HG02798 (cell line): ENCODE measurements at regions not wholly inside any gene's neighbourhood (a gene's known extent, or its start where the extent isn't known, plus 50 kb on each side); places are given as distances from the start of the nearest gene placed in this dataset.
"Not testable (repeated sequence)": the region's sequence is repeated elsewhere in the genome, so short reads cannot be mapped to it uniquely, and the experiment has no call there.

Source experiments
- ATAC-seq: cut with Tn5 transposase; IDR thresholded peaks from one replicate; pipeline ENCODE4 v1.9.1; 2021; ENCODE audit warnings: mild to moderate bottlenecking; ENCODE audit not compliant: unreplicated experiment, poor library complexity

GRCh38 chr5:60546207-60546606 is 153.8 kb downstream of the DEPDC1B start:
- ATAC-seq, result no peak

GRCh38 chr5:60545551-60545950 is 154.4 kb downstream of the DEPDC1B start:
- no peak for ATAC-seq

DNA sequence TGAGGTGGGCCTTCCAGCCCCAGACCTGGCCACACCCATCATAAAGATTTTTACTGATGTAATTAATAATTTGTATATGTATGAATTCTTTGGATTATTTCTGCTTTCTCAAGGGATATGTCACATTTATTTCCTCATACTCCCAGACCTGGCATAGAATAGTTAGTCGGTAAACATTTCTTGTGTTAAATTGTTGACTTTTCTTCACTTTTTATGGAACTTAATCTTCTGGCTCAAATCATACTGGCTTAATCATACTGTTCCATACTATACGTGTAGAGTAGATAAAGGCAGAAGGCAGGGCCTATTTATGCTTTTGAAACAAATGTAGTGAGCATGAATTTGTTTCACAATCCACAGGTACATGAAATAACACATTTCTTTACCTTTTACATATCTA is 155.8 kb downstream of the DEPDC1B start:
- no peak for ATAC-seq

DNA sequence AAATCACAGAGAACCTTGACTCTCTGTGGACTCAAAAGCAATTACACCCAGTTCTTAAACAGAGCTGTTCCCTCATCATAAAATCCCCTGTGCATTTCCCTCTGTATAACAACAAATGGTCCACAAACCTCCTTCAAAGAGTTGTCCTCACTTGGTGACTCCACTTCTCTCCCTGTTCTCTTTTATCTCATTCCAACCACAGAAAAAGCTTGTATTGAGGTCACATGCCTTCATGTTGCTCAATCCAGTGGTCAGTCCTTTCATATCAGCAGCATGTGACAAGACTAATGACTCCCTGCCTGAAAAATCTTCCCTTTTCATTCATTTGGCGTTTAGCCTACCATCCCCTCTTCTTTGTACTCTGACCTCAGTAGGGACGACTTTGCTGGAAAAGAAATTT is 158.0 kb downstream of the DEPDC1B start:
- peak; percentile 23 for ATAC-seq

DNA sequence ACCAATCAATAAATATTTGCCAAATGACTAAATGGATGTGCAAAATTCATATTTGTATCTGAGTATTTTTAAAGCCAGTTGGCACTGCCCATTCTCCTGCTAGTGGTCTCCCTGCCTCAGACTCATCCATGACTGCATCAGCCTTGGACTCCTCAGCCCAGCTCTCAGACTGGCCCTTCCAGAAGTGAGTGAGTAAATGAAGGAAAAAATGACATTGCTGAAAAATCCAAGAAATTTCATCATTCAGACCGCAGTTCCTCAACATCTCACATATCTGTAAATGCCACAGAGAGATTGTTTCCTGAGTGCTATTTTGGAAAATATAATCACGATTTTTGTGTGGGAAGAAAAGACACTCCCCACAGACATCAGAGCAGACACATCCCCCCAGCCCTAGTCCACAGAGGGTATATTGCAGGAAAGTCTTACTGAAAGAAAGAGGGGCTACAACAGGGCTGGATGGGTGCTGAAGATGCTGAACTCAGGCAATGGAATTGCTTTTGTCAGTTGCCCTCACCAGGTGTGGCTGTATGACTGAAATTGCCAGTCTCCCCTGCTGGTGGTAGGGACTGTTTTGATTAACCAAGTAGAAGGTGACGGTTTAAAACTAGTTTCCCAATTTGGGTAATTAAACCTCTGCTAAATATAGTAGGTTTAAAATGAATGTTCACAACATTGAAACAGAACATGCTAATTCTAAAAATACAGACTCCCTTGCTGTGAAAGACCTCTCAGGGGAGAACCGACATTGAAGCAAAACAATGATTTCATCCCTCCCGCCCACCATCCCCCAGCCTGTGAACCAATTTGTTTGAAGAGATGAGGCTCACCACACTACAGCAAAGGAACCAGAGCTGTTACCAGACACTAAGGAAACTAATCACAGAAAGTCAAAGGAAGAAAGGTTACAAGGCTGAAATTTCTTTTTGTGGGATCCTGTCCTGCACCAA is 158.8 kb downstream of the DEPDC1B start:
- peak; percentile 93 for ATAC-seq

- no peak for ATAC-seq
Observed at GRCh38 chr5:60538955-60539866, 160.8 kb downstream of the DEPDC1B start.

GRCh38 chr5:60538426-60538825 is 161.5 kb downstream of the DEPDC1B start:
- no peak for ATAC-seq

DNA sequence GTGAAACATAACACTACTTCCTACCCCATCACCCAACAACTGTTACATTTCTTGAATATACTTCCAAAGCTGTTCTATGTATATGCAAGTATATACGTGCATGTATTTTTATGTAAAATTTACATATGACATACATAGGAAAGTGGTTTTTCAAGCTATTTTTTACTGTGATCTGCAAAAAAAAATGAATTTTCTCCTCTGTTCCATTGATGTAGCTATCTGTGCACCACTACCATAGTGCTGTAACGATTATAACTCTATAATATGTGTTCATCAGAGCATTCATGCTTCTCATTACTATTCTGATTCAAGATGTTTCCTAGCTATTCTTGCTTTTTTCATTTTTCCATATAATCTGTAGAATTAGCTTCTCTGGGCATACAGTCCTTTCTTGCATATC is 164.0 kb downstream of the DEPDC1B start:
- ATAC-seq, result no peak

- ATAC-seq, result peak; percentile 64
Observed at GRCh38 chr5:60535198-60535597, 164.8 kb downstream of the DEPDC1B start.

DNA sequence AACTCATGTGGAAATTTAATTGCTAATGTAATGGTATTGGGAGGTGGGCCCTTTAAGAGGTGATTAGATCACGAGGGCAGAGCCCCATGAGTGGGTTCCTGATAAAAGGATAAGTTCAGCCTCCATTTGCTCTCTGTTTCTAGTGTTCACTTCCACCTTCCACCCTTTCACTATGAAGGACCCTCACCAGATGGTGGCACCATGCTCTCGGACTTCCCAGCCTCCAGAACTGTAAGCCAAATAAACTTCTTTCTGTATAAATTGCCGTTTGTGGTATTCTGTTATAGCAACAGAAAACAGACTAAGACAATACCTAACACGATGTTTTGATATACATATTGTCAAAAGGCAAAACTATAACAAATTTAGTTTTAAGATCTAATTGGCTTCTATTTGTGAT is 166.2 kb downstream of the DEPDC1B start:
- no peak for ATAC-seq

DNA sequence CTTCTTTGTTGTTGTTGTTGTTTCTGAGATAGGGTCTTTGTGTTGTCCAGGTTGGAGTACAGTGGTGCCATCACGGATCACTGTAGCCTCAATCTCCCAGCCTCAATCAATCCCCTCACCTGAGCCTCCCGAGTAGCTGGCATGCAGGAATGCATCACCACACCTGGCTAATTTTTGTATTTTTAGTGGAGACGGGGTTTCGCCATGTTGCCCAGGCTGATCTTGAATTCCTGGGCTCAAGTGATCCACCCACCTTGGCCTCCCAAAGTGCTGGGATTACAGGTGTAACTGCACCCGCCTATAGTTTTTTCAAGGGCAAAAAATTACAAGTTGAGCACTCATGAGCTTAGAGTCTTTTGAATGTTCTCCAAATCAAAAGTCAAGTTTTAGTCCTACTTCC is 167.2 kb downstream of the DEPDC1B start:
- not testable (repeated sequence) for ATAC-seq

GRCh38 chr5:60530144-60530848 is 169.7 kb downstream of the DEPDC1B start:
- ATAC-seq, result not testable (repeated sequence)

- no peak for ATAC-seq
Observed at GRCh38 chr5:60529001-60529400, 171.0 kb downstream of the DEPDC1B start.

DNA sequence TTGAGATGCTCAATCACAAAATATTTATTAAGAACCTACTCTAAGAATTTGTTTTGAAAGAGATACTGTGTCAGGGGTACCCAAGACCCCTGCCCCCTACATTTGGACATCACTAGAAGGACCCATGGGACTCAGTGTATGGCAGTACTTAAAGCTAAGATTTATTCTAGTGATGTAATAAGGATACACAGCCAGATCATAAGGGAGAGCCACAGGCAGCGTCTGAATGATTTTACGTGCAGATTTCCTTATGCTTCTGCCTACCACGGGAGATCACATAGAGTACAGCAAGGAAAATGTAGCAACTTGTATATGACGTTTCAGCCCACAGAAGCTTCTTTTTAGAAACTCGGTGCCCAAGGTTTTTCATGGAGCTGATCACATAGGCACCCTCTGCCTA is 172.9 kb downstream of the DEPDC1B start:
- no peak for ATAC-seq

DNA sequence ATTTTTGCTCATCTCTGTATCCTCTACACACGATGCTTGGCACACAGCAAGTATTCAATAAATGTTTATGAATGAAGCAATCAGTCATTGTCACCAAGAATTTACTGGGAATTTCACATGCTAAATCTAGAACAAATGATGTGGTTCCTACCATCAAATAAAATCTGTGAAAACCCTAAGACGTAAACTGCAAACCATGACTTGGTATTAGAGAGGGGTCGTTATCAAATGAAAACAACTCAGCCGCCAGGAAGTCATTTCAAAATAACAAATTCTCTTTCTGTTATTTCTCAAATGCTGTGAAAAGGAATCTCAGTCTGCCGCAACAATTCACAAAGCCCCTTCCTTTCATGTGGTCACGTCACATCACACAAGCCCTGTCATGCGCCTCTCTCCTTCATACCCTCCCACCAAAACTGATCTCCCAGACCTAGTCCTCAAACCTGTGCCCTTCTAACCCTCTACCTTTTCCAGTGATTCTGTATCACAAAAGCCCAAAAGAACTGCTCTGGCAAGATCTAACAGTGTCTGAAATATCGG is 173.6 kb downstream of the DEPDC1B start:
- ATAC-seq, result no peak

DNA sequence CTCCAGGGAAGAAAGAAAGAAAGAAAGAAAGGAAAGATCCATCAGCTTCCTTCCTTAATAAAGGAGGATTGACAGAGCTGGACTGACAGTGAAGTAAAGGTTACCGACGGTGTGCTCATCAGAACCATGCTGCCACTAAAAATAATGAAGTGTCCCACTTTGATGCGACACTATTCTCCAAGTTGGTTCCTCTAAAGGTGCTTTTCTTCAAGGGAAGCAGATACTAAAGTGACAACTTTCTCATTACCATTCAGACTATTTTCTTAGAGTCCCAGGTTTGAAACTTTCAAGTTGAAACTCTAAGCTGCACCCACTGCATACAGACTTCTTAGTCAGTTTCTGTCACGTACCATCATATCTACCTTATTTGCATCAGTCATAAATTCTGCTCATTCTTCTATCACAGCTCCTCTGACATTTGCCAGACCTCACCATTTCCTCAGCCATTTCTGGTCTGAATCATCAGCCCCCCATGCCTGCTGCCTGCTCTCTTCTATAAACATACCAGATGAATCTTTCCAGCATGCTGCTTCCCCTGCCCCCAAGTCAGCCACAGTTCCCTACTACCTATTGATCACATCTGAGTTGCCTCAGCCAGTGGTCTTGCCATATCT is 177.6 kb downstream of the DEPDC1B start:
- ATAC-seq, result peak; percentile 82

DNA sequence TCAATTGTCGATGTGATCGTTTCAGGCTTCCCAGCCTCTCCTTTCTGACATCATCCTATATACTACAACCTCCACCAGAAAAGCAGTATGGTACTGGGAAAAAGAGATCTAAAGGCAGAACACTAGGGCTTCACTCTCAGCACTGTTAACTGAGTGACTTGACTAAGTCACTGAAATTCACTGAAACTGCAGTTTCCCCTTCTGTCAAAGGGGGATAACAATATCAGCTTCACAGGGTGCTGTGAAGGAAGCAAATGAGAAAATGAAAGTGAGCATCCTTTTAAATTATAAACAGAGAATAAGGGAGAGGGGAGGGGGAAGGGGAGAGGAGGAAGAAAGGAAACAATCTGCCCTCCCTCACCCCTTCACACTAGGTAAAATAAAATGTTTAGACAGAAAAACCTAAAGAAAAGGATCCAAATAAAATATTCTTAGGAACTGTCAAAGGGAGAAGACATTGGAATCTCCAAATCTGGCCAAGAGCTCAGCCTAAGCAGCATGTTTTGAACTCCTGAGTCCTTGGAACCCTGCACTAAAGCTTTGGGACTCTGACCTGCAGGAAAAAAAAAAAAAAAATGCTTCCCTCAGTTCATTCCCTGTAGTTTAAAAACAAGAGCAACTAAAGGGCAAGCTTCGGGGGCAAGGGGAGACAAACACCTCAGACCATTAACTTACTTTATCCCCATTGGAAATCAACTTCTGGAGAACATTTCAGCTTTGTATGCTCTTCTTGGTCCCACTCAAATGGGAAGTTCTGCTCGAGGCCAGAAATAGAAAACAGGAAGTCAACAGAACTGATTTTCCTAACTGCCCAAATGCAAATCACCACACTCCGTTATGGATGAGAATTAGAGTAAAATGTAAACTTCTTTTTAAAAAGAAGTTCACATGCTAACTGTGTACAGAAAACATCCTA is 178.3 kb downstream of the DEPDC1B start:
- peak; percentile 46 for ATAC-seq

DNA sequence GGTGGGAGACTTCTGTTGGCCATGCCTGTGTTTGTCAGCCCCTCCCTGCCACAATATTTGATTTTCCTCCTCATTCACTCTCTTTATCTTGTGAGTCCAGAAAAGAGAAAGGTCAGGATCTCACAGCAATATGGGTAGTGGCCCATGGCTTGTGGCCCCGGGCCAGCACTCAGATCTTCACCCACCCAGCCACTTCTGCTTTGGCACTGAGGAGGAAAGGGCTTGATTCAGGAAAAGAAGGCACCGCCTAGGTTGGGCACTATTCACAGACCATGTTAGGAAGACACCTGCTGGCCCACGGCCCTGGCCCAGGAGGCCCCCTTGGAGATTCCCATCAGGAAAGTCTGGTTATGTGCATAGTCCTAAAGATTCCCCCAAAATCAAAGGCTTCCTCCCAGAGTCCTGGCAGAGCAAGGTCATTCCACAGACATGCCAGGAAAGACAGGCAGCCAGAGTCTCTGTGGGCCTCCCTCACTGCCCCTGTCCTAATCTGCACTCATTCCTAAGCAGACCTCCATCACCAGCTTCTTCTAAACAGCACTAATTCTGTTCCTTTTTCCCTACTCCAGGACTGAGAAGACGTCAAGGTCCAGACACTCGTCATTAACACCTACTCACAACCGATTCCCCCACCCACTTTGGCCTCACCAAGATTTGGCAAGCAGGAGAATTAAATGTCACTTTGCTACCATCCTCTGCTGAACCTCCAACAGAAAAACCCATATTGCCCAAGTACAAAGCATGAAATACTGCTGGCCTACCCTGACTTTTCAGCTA is 179.3 kb downstream of the DEPDC1B start:
- ATAC-seq, result no peak
